SK-N-MC (cell line): ENCODE measurements at regions not wholly inside any gene's neighbourhood (a gene's known extent, or its start where the extent isn't known, plus 50 kb on each side); places are given as distances from the start of the nearest gene placed in this dataset.

ENCODE experiments used
- EZH2 ChIP-seq: fragments of 200-600 bp; sonication (generic); IDR thresholded peaks from one replicate; pipeline ENCODE4 v1.6.1; 2017; ENCODE audit warnings: antibody characterized with exemption
- POLR2AphosphoS5 ChIP-seq: IDR thresholded peaks from 2 replicates; pipeline ENCODE4 v1.6.1; 2012; ENCODE audit warnings: mild to moderate bottlenecking, low read depth, low read length, borderline replicate concordance

GRCh38 chr13:44237881-44238421 is 135.7 kb upstream of the SERP2 start:
- TF ChIP-seq POLR2AphosphoS5 (no peak), EZH2 (no peak)
